Hematopoietic multipotent progenitor cell treated with erythropoietin and hydrocortisone succinate and interleukin-3 and kit ligand, for 8 days (in vitro differentiated cells): ENCODE measurements at regions not wholly inside any gene's neighbourhood (a gene's known extent, or its start where the extent isn't known, plus 50 kb on each side); places are given as distances from the start of the nearest gene placed in this dataset.

Source experiments
- DNase-seq: peaks from one replicate; pipeline ENCODE4 v3.0.0-alpha.2; 2015

- no peak for DNase-seq
Measured at GRCh38 chr5:165780901-165781300, 2275.5 kb downstream of the MAT2B start.

GRCh38 chr5:165781738-165782137 lies 2276.3 kb downstream of the MAT2B start:
- no peak for DNase-seq

- no peak for DNase-seq
Measured at GRCh38 chr5:165783024-165783423, 2277.6 kb downstream of the MAT2B start.

GRCh38 chr5:165786073-165786472 lies 2280.7 kb downstream of the MAT2B start:
- DNase-seq: no peak

- DNase-seq: no peak
Measured at GRCh38 chr5:165795073-165795472, 2289.7 kb downstream of the MAT2B start.

- DNase-seq: no peak
Measured at GRCh38 chr5:165805756-165806155, 2300.3 kb downstream of the MAT2B start.

- no peak for DNase-seq
Measured at GRCh38 chr5:165808335-165808734, 2302.9 kb downstream of the MAT2B start.

GRCh38 chr5:165809914-165810313 lies 2304.5 kb downstream of the MAT2B start:
- DNase-seq: no peak

- no peak for DNase-seq
Measured at GRCh38 chr5:165829504-165829903, 2324.1 kb downstream of the MAT2B start.

- DNase-seq: no peak
Measured at GRCh38 chr5:165834891-165835290, 2329.5 kb downstream of the MAT2B start.

GRCh38 chr5:165836046-165836445 lies 2330.6 kb downstream of the MAT2B start:
- no peak for DNase-seq

GRCh38 chr5:165837286-165837685 lies 2331.9 kb downstream of the MAT2B start:
- DNase-seq: no peak

- DNase-seq: no peak
Measured at GRCh38 chr5:165844571-165844970, 2339.2 kb downstream of the MAT2B start.

GRCh38 chr5:165858118-165858517 lies 2352.7 kb downstream of the MAT2B start:
- no peak for DNase-seq

GRCh38 chr5:165859251-165859650 lies 2353.8 kb downstream of the MAT2B start:
- no peak for DNase-seq

- DNase-seq: no peak
Measured at GRCh38 chr5:165863239-165863638, 2357.8 kb downstream of the MAT2B start.

- no peak for DNase-seq
Measured at GRCh38 chr5:165871291-165871690, 2365.9 kb downstream of the MAT2B start.

- DNase-seq: no peak
Measured at GRCh38 chr5:165874851-165875250, 2369.4 kb downstream of the MAT2B start.

GRCh38 chr5:165876538-165876937 lies 2371.1 kb downstream of the MAT2B start:
- no peak for DNase-seq

- DNase-seq: no peak
Measured at GRCh38 chr5:165877475-165877874, 2372.1 kb downstream of the MAT2B start.

- no peak for DNase-seq
Measured at GRCh38 chr5:165881259-165881658, 2375.8 kb downstream of the MAT2B start.

- no peak for DNase-seq
Measured at GRCh38 chr5:165882099-165882498, 2376.7 kb downstream of the MAT2B start.

- no peak for DNase-seq
Measured at GRCh38 chr5:165885623-165886350, 2380.4 kb downstream of the MAT2B start.

- DNase-seq: no peak
Measured at GRCh38 chr5:165887147-165887546, 2381.7 kb downstream of the MAT2B start.

- no peak for DNase-seq
Measured at GRCh38 chr5:165892383-165892782, 2387.0 kb downstream of the MAT2B start.
